K562 (cell line): ENCODE measurements at regions not wholly inside any gene's neighbourhood (a gene's known extent, or its start where the extent isn't known, plus 50 kb on each side); places are given as distances from the start of the nearest gene placed in this dataset.

ENCODE experiments used
- NEUROD1 ChIP-seq: fragments of 150-350 bp; IDR thresholded peaks from 2 replicates; pipeline ENCODE4 v1.6.1; 2014; ENCODE audit warnings: borderline replicate concordance, low read length, low read depth; ENCODE audit not compliant: partially characterized antibody
- PHF8 ChIP-seq: fragments of 200-600 bp; sonication (generic); IDR thresholded peaks from 2 replicates; pipeline ENCODE4 v1.6.1; 2012; ENCODE audit warnings: mixed run types, mild to moderate bottlenecking, inconsistent platforms, low read length, moderate library complexity, borderline replicate concordance
- TAF1 ChIP-seq: IDR thresholded peaks from 2 replicates; pipeline ENCODE4 v1.6.1; 2011; ENCODE audit warnings: mild to moderate bottlenecking, low read length, moderate library complexity; ENCODE audit not compliant: insufficient read depth, control insufficient read depth, severe bottlenecking; ENCODE audit errors: extremely low read depth
- ZNF232 ChIP-seq: sonication (generic); formaldehyde crosslinking; IDR thresholded peaks from 2 replicates; pipeline ENCODE4 v1.8.0; 2022; ENCODE audit warnings: mild to moderate bottlenecking, missing genetic modification reagents
- TF ChIP-seq, protein P1 (sequence below), 3 experiments: IDR thresholded peaks in 2 of 3; conservative IDR thresholded peaks in 1 of 3; 2 replicates each; pipeline ENCODE4 v1.5.1; 2011 to 2012; ENCODE audit warnings: low read length in 3 of 3, mild to moderate bottlenecking in 3 of 3, control low read depth in 2 of 3, improper control_type of control experiment in 1 of 3, inconsistent platforms in 1 of 3, low read depth in 1 of 3, mixed read lengths in 1 of 3, moderate library complexity in 1 of 3; ENCODE audit not compliant: insufficient read depth in 2 of 3
- TF ChIP-seq, protein P2 (sequence below): sonication (generic); formaldehyde crosslinking; IDR thresholded peaks from 2 replicates; pipeline ENCODE4 v1.8.1; 2022; ENCODE audit warnings: missing genetic modification reagents
- TF ChIP-seq, protein P3 (sequence below): sonication (generic); formaldehyde crosslinking; IDR thresholded peaks from 2 replicates; pipeline ENCODE4 v1.8.1; 2023; ENCODE audit warnings: mild to moderate bottlenecking, missing genetic modification reagents, moderate library complexity

DNA sequence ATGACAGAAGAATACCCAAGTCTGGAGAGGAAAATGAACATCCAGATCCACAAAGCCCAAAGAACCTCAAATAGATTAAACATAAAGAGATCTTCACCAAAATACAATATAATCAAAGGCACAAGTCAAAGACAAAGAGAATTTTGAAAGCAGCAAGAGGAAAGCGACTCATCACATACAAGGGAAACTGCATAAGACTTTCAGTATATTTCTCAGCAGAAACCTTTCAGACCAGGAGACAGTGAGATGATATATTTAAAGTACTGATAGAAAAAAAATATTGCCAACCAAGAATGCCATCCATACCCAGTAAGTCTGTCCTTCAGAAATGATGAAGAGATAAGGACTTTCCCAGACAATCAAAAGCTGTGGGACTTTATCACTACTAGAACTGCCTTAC, 81.5 kb upstream of the GALNT17 start:
- TF ChIP-seq NEUROD1 (no peak), TAF1 (no peak), ZNF232 (CRISPR knock-in tag) (no peak), PHF8 (no peak)
- TF ChIP-seq, protein P1, sequence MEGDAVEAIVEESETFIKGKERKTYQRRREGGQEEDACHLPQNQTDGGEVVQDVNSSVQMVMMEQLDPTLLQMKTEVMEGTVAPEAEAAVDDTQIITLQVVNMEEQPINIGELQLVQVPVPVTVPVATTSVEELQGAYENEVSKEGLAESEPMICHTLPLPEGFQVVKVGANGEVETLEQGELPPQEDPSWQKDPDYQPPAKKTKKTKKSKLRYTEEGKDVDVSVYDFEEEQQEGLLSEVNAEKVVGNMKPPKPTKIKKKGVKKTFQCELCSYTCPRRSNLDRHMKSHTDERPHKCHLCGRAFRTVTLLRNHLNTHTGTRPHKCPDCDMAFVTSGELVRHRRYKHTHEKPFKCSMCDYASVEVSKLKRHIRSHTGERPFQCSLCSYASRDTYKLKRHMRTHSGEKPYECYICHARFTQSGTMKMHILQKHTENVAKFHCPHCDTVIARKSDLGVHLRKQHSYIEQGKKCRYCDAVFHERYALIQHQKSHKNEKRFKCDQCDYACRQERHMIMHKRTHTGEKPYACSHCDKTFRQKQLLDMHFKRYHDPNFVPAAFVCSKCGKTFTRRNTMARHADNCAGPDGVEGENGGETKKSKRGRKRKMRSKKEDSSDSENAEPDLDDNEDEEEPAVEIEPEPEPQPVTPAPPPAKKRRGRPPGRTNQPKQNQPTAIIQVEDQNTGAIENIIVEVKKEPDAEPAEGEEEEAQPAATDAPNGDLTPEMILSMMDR (IDR thresholded peaks at IDR 0.05 in 2 of 3, conservative IDR thresholded peaks at IDR 0.05 in 1 of 3; ENCODE audit: insufficient read depth in 2 of 3, low read depth in 1 of 3, low read length in 3 of 3) = no peak
- TF ChIP-seq, protein P2, sequence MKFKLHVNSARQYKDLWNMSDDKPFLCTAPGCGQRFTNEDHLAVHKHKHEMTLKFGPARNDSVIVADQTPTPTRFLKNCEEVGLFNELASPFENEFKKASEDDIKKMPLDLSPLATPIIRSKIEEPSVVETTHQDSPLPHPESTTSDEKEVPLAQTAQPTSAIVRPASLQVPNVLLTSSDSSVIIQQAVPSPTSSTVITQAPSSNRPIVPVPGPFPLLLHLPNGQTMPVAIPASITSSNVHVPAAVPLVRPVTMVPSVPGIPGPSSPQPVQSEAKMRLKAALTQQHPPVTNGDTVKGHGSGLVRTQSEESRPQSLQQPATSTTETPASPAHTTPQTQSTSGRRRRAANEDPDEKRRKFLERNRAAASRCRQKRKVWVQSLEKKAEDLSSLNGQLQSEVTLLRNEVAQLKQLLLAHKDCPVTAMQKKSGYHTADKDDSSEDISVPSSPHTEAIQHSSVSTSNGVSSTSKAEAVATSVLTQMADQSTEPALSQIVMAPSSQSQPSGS (CRISPR knock-in tag) = no peak
- TF ChIP-seq, protein P3, sequence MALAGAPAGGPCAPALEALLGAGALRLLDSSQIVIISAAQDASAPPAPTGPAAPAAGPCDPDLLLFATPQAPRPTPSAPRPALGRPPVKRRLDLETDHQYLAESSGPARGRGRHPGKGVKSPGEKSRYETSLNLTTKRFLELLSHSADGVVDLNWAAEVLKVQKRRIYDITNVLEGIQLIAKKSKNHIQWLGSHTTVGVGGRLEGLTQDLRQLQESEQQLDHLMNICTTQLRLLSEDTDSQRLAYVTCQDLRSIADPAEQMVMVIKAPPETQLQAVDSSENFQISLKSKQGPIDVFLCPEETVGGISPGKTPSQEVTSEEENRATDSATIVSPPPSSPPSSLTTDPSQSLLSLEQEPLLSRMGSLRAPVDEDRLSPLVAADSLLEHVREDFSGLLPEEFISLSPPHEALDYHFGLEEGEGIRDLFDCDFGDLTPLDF (CRISPR knock-in tag) = no peak
